ENCODE measurements at regions not wholly inside any gene's neighbourhood (a gene's known extent, or its start where the extent isn't known, plus 50 kb on each side); places are given as distances from the start of the nearest gene placed in this dataset.

- no peak for DNase-seq (ENCODE audit: low read depth in 4 of 4, low spot score in 3 of 4)
Observed at GRCh38 chr3:193870376-193871219, 265.4 kb upstream of the HES1 start.

- no peak for DNase-seq (ENCODE audit: low read depth in 4 of 4, low spot score in 3 of 4)
Observed at GRCh38 chr3:193871220-193871485, 264.8 kb upstream of the HES1 start.

- DNase-seq (ENCODE audit: low read depth in 4 of 4, low spot score in 3 of 4), result no peak
Observed at GRCh38 chr3:193872265-193872753, 263.6 kb upstream of the HES1 start.

DNA sequence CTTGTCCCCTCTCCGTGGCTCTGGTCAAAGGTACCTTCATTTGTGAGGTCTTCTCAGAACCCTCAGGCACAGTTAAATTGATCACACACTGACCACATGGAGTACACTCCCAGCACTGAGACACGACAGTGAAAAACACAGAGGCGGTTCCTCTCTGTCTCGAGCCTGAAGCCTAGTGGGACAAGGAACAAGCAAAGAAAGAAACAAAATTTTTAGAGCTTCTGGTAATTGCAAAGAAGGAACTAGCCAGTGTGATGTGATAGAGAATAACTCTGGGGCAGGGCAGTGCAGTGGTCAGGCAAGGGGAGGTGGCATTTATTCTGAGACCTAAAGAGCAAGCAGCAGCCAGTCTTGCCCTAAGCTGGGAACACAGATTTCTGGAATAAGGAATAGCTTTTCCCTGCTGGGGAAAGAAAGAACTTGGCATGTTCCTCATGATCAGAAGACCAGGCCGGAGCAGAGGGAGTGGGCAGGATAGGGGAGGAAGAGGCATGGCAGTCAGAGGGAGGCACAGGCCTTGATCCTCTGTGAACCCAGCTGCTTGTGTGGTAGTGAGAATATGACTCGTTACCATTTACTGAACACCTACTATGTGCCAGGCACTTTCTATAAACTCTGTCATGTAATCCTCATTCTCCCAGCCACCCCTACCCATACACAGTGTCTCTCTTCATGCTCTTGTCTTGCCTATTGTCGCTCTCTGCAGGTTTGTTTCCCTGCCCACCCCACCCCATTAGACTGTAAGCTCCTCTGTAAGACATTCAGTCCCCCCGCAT, 262.3 kb upstream of the HES1 start:
- DNase-seq (ENCODE audit: low read depth in 4 of 4, low spot score in 3 of 4), result no peak

- no peak for DNase-seq (ENCODE audit: low read depth in 4 of 4, low spot score in 3 of 4)
Observed at GRCh38 chr3:193874512-193874911, 261.4 kb upstream of the HES1 start.

GRCh38 chr3:193874997-193875593, 260.9 kb upstream of the HES1 start:
- DNase-seq (ENCODE audit: low read depth in 4 of 4, low spot score in 3 of 4), result no peak

- DNase-seq (ENCODE audit: low read depth in 4 of 4, low spot score in 3 of 4), result no peak
Observed at GRCh38 chr3:193875601-193876321, 260.2 kb upstream of the HES1 start.

DNA sequence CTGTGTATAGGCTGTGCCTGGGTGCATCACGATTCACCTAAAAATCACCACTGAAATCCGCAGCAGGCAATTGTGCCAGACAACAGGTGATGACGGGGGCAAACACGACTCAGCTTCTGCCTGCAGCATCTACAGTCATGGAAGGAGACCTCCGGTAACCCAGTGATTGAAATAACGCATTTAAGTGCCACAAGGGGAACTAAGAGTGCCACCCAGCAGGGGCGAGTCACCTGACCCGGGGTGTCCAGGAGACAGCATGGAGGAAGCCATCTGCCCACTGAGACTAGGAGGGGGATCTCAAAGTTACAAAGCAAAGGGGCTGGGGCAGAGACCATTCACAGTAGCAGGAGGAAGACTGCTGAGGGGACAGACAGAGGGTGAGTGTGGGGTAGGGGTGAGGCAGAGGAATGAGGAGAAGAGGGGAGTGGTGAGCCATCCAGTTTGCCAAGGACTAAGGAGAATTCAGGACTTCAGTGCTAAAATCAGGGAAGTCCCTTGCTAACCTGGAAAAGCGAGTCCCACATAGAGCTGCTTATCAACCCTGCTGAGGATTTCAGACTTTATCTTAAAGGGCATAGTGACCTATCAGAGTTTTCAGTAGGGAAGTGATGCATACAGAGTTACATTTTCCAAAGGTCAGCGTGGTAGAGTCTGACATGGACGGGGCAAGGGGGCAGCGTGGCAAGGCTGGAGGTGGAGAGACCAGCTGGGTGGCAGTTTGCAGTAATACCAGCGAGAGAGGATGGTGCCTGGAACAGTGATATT, 256.7 kb upstream of the HES1 start:
- DNase-seq (ENCODE audit: low read depth in 4 of 4, low spot score in 3 of 4), result no peak

- no peak for DNase-seq (ENCODE audit: low read depth in 4 of 4, low spot score in 3 of 4)
Observed at GRCh38 chr3:193879864-193880242, 256.1 kb upstream of the HES1 start.

- DNase-seq (ENCODE audit: low read depth in 4 of 4, low spot score in 3 of 4), result no peak
Observed at GRCh38 chr3:193882091-193882490, 253.9 kb upstream of the HES1 start.

DNA sequence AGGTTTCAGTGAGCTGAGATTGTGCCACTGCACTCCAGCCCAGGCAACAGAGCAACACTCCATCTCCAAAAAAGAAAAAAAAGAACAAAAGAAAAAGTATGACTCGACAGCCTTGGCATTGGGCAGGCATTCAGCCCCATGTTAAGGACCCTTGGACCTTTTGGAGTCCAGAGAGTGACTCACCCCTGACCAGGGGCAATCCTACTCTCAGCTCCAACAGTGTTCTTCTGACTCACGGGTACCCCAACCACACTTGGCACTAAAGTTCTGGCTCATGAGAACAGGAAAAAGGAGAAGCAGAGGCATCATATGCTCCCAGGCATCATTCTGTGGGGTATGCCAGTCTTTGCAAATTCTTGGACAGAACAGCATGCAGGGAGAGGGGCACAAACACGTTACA, 252.4 kb upstream of the HES1 start:
- no peak for DNase-seq (ENCODE audit: low read depth in 4 of 4, low spot score in 3 of 4)

DNA sequence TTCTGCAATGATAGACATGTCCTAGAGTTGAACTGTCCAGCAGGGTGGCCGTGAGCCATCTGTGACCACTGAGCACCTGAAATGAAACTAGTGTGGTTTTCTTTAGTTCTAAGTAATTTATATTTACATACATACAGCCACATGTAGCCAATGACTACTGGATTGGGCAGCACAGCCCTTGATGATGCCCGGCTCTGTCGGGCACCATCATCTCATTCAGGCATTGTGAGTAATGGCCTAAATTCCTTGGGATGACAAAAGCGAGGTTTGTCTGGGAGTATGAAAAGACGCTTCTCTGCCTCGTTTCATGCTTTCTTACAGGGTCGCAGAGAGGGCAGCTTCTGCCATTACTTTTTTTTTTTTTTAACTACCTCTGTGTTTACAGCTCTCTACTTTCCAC, 251.9 kb upstream of the HES1 start:
- DNase-seq (ENCODE audit: low read depth in 4 of 4, low spot score in 3 of 4), result no peak

GRCh38 chr3:193884652-193885051, 251.3 kb upstream of the HES1 start:
- DNase-seq (ENCODE audit: low read depth in 4 of 4, low spot score in 3 of 4), result no peak

DNA sequence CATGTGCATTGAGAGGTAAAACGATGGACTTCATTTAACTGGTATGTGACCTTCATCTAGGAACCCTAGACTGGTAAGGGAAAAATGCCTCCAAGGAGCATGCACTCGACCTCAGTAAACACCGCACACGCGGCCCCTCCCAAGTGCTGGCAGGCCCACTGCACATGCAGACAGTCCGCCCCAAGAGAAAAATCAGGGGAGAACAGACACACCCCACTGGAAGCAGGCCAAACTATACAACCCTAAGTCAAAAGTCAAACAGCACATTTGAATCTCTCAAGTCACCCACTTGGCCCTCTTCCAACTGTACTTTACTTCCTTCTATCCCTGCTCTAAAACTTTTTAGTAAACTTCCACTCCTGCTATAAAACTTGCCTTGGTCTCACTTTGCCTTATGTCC, 250.1 kb upstream of the HES1 start:
- no peak for DNase-seq (ENCODE audit: low read depth in 4 of 4, low spot score in 3 of 4)

DNA sequence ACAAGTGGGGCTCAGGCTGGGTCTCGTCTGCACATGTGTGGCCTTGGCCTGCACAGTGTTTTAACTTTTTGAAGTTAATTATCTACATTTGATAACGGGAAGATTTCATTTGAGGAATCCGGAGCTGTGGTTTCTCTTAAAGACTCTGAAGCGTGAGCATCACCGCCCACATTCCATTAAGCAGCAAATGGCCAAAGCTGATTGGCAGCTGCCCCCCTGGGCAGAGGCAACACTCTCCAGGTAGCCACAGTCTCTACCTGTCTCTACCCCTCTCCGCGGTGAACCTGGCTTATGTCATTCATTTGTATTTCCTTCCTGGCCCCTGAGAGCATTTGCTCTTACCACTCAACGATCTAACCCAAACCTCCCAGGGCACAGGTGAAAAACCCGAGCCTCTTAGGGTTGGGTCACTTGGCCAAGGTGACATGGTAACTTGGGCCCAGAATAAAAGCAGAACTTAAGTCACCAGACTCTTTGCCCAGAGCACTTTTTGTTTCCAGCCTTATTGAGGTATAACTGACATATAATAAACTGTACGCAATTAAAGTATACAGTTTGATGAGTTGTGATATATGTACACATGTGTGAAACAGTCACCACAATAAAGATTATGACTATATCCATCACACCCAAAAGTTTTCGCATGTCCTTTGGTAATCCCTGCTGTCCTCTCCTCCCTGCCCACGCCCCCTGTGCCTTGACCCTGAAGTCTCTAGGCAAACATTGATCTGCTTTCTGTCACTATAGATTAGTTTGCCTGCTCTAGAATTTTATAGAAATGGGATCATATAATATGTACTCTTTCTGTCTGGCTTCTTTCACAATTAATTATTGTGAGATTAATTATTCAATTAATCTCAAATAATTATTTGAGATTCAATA, 245.7 kb upstream of the HES1 start:
- no peak for DNase-seq (ENCODE audit: low read depth in 4 of 4, low spot score in 3 of 4)

DNA sequence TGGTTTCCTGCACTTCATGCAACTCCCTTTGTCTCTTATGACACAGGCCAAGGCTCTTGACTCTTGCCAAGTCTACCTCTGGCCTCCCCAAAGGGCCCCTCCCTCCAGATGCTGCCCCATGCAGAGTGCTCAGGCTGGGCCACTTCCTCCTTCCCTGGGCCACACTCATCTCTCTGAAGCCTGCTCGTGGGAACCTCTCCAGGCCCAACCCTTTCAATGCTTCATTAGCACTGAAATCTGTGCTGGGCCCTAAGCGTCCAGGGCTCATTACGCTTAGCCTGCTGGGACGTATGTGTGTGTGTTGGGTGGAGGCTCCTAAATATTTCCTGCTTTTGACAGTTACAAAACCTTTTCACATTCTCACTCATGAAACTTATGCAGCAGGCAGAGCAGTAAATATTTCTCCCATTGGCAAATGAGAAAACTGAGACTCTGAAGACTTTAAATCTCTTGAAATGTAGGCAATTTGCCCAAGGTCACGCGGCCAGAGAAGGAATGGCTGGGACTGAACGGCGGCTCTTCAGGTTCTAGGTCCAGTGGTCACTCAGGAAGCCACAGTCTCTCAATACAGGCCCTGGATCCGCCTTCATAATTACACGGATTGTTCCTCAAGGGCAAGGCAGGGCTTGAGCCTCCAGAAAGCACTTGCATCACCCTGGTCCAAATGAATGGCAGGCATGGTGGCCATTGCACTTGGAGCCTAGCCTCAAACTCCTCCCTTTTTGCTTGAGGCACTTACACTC, 241.7 kb upstream of the HES1 start:
- DNase-seq (ENCODE audit: low read depth in 4 of 4, low spot score in 3 of 4), result no peak

- no peak for DNase-seq (ENCODE audit: low read depth in 4 of 4, low spot score in 3 of 4)
Observed at GRCh38 chr3:193895409-193895808, 240.5 kb upstream of the HES1 start.

GRCh38 chr3:193896419-193896818, 239.5 kb upstream of the HES1 start:
- DNase-seq (ENCODE audit: low read depth in 4 of 4, low spot score in 3 of 4), result no peak

- DNase-seq (ENCODE audit: low read depth in 4 of 4, low spot score in 3 of 4), result no peak
Observed at GRCh38 chr3:193897288-193897687, 238.7 kb upstream of the HES1 start.

Measured in left renal pelvis (tissue), 4 donors.